Astrocyte of the cerebellum (primary cell): ENCODE measurements at regions not wholly inside any gene's neighbourhood (a gene's known extent, or its start where the extent isn't known, plus 50 kb on each side); places are given as distances from the start of the nearest gene placed in this dataset.

ENCODE experiments used
- DNase-seq: peaks from one replicate; pipeline ENCODE4 v3.0.0-alpha.2; 2011; ENCODE audit warnings: low read depth
- H3K4me3 ChIP-seq: 2 replicates; pipeline ENCODE4 v1.5.1; 2011; ENCODE audit warnings: mild to moderate bottlenecking, low read depth, low read length, moderate library complexity
- CTCF ChIP-seq: IDR thresholded peaks from 2 replicates; pipeline ENCODE4 v1.5.1; 2012; ENCODE audit warnings: low read length, low read depth, moderate library complexity, mild to moderate bottlenecking; ENCODE audit errors: missing control alignments
- in situ Hi-C: cut with HindIII; loops from 2 replicates; pipeline ENCODE4 v1.10.0; 2017; ENCODE audit warnings: low sequenced_read_pairs

DNA sequence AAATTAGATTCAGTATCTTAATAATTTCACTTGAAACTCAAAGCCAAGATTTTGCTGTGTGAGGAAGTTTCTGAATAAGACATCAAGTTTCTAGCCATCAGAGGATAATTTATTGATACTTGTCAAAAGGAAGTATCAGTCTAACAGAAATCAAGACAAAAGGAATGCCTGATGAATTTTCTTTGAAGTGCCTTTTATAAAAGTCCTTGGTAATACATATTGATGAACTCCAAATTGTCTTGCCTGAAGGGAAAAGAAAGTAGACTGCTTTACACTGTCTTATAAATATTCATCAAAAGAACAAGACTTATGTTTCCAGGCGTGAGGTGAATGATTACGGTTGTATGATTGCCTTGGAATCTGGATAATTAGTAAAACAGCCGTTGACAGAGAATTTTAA lies 986.0 kb upstream of the MAP3K7 start:
- in situ Hi-C loops = no loop called here
- no peak overlapping the region for H3K4me3 ChIP-seq
- no peak for DNase-seq
- no peak for TF ChIP-seq CTCF

DNA sequence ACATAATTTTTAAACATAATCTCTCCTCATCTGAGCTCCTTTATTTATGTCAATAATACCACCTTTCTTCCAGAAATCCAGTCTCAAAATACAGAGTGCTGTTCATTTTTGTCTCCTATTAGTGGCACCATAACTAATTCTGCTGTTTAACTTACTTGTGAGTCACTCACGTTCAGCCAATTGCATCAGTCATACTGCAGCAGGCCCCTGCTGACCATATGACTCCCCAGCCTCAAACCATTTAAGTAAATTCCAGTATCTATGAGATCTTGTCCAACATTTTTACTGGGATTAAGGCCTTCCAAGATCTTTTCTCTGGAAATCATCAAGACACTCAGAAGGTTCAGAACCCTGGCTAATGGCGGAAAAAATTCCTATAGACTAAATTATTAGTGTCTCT lies 982.2 kb upstream of the MAP3K7 start:
- no peak for TF ChIP-seq CTCF
- DNase-seq = peak; percentile 40
- in situ Hi-C loops = no loop called here
- H3K4me3 ChIP-seq = no peak overlapping the region

DNA sequence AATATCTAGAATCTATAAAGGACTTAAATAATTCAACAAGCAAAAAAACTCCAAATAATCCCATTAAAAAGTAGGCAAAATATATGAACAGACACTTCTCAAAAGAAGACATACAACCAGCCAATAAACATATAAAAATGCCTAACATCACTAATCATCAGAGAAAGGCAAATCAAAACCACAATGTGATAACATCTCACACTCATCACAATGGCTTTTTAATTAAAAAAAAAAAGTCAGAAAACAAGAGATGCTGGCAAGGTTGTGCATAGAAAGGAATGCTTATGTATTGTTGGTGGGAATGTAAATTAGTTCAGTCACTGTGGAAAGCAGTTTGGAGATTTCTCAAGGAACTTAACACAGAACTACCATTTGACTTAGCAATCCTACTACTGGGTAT lies 979.6 kb upstream of the MAP3K7 start:
- no peak for TF ChIP-seq CTCF
- DNase-seq = peak; percentile 23
- in situ Hi-C loops = no loop called here
- H3K4me3 ChIP-seq = no peak overlapping the region

- no peak overlapping the region for H3K4me3 ChIP-seq
- in situ Hi-C loops = no loop called here
- no peak for TF ChIP-seq CTCF
- DNase-seq = no peak
Observed at GRCh38 chr6:91565207-91565606, 978.3 kb upstream of the MAP3K7 start.

- in situ Hi-C loops = no loop called here
- no peak overlapping the region for H3K4me3 ChIP-seq
- no peak for DNase-seq
- TF ChIP-seq CTCF = no peak
Observed at GRCh38 chr6:91562955-91563354, 976.1 kb upstream of the MAP3K7 start.

DNA sequence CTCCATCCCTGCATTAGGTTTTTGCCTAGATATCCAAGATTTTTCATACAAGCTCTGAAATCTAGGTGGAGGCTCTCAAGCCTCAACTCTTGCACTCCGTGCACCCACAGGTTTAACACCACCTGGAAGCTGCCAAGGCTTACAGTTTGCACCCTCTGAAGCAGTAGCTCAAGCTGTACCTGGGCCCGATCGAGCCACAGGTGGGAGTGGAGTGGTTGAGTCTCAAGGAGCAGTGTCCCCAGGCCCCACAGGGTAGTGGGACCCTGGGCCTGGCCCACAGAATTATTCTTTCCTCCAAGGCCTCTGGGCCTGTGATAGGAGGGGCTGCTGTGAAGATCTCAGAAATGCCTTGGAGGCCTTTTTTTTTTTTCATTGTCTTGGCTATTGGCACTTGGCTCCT lies 973.5 kb upstream of the MAP3K7 start:
- in situ Hi-C loops = no loop called here
- H3K4me3 ChIP-seq = no peak overlapping the region
- no peak for DNase-seq
- no peak for TF ChIP-seq CTCF

GRCh38 chr6:91540902-91541301 lies 954.0 kb upstream of the MAP3K7 start:
- TF ChIP-seq CTCF = no peak
- in situ Hi-C loops = no loop called here
- H3K4me3 ChIP-seq = no peak overlapping the region
- no peak for DNase-seq
